T-cell (primary cell): ENCODE measurements at regions not wholly inside any gene's neighbourhood (a gene's known extent, or its start where the extent isn't known, plus 50 kb on each side); places are given as distances from the start of the nearest gene placed in this dataset.
"Not testable (repeated sequence)": the region's sequence is repeated elsewhere in the genome, so short reads cannot be mapped to it uniquely, and the experiment has no call there.

Experiments used
- ATAC-seq, 4 experiments: fragments of 200-7000 bp in 3 of 4; fragments of 150-1000 bp in 1 of 4; cut with Tn5 transposase; replicated peaks in 1 of 4; 1 replicate in 3 of 4; 2 replicates in 1 of 4; pipeline ENCODE4 v1.10.0; 2021; ENCODE audit warnings: moderate library complexity in 3 of 4, mild to moderate bottlenecking in 2 of 4, moderate number of reproducible peaks in 1 of 4
- CTCF ChIA-PET, 2 donors: fragments of 300-600 bp; sonication (Branson Sonifier 250); formaldehyde crosslinking; loops; one replicate each; lab custom pipeline; 2022; ENCODE audit warnings: antibody characterized with exemption in 2 of 2; lab: Charles Lee
- POLR2A ChIA-PET, 2 donors: fragments of 300-600 bp; sonication (Branson Sonifier 250); formaldehyde crosslinking; loops; one replicate each; lab custom pipeline; 2022; ENCODE audit warnings: antibody characterized with exemption in 2 of 2; lab: Charles Lee
- DNase-seq, 35 experiments: peaks; one replicate each; pipeline versions ENCODE4 v3.0.0 to v3.0.0-alpha.2; 2013 to 2023
- H3K27ac ChIP-seq: one replicate; pipeline ENCODE4 v1.5.1; 2013; ENCODE audit warnings: low read length
- H3K27me3 ChIP-seq, 2 experiments: replicated peaks in 1 of 2; 1 replicate in 1 of 2; 2 replicates in 1 of 2; pipeline versions ENCODE4 v1.6.1 to v1.7.0; 2013; ENCODE audit warnings: low read length in 1 of 2, mixed read lengths in 1 of 2; ENCODE audit not compliant: control insufficient read depth in 2 of 2, insufficient read depth in 2 of 2; ENCODE audit errors: extremely low read depth in 1 of 2
- H3K36me3 ChIP-seq, 2 donors: 1 replicate in 1 of 2; 2 replicates in 1 of 2; pipeline versions ENCODE4 v1.6.1 to v1.7.0; 2013; ENCODE audit warnings: low read length in 1 of 2; ENCODE audit not compliant: control insufficient read depth in 2 of 2, insufficient read depth in 1 of 2; ENCODE audit errors: extremely low read depth in 1 of 2
- H3K4me1 ChIP-seq, 2 experiments: 1 replicate in 1 of 2; 2 replicates in 1 of 2; pipeline versions ENCODE4 v1.6.1 to v1.7.0; 2013; ENCODE audit warnings: low read length in 2 of 2, mixed read lengths in 1 of 2; ENCODE audit not compliant: insufficient read depth in 2 of 2, control insufficient read depth in 1 of 2; ENCODE audit errors: extremely low read depth in 1 of 2
- H3K4me3 ChIP-seq, 2 donors: 1 replicate in 1 of 2; 2 replicates in 1 of 2; pipeline versions ENCODE4 v1.5.1 to v1.7.0; 2013; ENCODE audit warnings: mild to moderate bottlenecking in 2 of 2, low read length in 1 of 2, moderate library complexity in 1 of 2; ENCODE audit not compliant: control insufficient read depth in 1 of 2; ENCODE audit errors: extremely low read depth in 1 of 2
- H3K9me3 ChIP-seq: 2 replicates; pipeline ENCODE4 v1.7.0; 2013
- H3K27ac Mint-ChIP-seq, 2 donors: one replicate each; pipeline ENCODE4 v1.8.0; 2020 to 2021; ENCODE audit warnings: mild to moderate bottlenecking in 2 of 2, mixed read lengths in 2 of 2
- H3K27me3 Mint-ChIP-seq, 2 donors: one replicate each; pipeline ENCODE4 v1.8.0; 2021 to 2022; ENCODE audit warnings: mixed read lengths in 2 of 2
- H3K36me3 Mint-ChIP-seq: one replicate; pipeline ENCODE4 v1.8.0; 2021; ENCODE audit warnings: mixed read lengths
- H3K4me1 Mint-ChIP-seq, 3 donors: one replicate each; pipeline ENCODE4 v1.8.0; 2020 to 2022; ENCODE audit warnings: mixed read lengths in 3 of 3, mild to moderate bottlenecking in 1 of 3
- H3K4me3 Mint-ChIP-seq, 3 donors: one replicate each; pipeline ENCODE4 v1.8.0; 2020 to 2022; ENCODE audit warnings: mild to moderate bottlenecking in 3 of 3, mixed read lengths in 3 of 3, moderate library complexity in 3 of 3
- H3K9me3 Mint-ChIP-seq, 3 donors: one replicate each; pipeline ENCODE4 v1.8.0; 2020 to 2022; ENCODE audit warnings: mixed read lengths in 3 of 3
- WGBS: methylation state at CpG from one replicate; pipeline ENCODE4 v1.1.5; 2013; ENCODE audit warnings: missing lambda C conversion rate; ENCODE audit not compliant: insufficient coverage; 5-methylcytosine and 5-hydroxymethylcytosine counted together

- H3K4me3 ChIP-seq, H3K27me3 Mint-ChIP-seq, H3K4me1 ChIP-seq, H3K9me3 ChIP-seq, H3K27me3 ChIP-seq, POLR2A ChIA-PET, H3K36me3 ChIP-seq, H3K4me1 Mint-ChIP-seq, DNase-seq, H3K27ac Mint-ChIP-seq, ATAC-seq, H3K27ac ChIP-seq, H3K4me3 Mint-ChIP-seq, CTCF ChIA-PET, H3K9me3 Mint-ChIP-seq, H3K36me3 Mint-ChIP-seq: not testable (repeated sequence)
- whole genome bisulfite sequencing = 100% methylated on average over 2 of the region's 4 CpGs
Observed at GRCh38 chr3:130151555-130151954, 69.9 kb downstream of the ALG1L2 start.

DNA sequence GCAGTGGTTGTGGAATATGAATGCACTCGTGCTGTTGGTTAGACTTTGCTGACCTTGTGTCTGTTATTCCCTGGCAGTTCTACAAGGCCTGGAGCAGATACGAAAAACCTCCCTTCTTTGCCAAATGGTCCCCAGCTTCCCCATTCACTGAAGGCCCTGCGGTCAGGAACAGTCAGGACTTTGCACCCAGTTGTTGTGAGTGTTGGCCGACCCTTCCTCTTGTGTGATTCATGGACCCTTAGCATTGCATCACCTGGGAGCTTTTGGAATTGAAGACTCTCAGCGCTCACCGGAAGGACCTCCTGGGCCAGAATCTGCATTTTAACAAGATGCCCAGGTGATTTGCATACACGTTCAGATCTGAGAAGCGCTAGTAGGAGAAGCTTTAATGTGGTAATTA is 71.6 kb downstream of the ALG1L2 start:
- WGBS = 91% methylated on average over 3 of the region's 8 CpGs
- H3K4me1 ChIP-seq, H3K27ac ChIP-seq, CTCF ChIA-PET, H3K9me3 Mint-ChIP-seq, H3K27me3 ChIP-seq, H3K27ac Mint-ChIP-seq, H3K27me3 Mint-ChIP-seq, DNase-seq, POLR2A ChIA-PET, H3K36me3 ChIP-seq, H3K36me3 Mint-ChIP-seq, H3K9me3 ChIP-seq, ATAC-seq, H3K4me3 ChIP-seq, H3K4me1 Mint-ChIP-seq, H3K4me3 Mint-ChIP-seq: not testable (repeated sequence)

DNA sequence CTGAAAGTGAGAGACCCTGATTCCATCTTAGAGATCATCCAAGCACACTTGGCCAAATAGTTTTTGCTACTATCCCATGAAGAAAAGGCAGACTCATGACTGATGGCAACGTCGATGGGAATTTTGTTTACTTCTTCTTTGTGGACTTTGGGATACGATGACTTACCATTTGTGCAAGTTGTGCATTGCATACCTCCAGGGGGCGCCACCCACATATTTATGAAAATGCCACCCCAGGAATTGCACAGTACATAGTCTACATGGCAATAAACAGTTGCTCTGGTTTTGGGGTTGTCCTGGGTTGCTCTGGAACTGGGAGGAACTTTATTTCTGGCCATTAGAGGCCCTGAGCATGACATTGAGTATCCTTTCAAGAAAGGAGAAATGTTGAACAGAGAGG is 73.8 kb downstream of the ALG1L2 start:
- POLR2A ChIA-PET, H3K27ac Mint-ChIP-seq, H3K36me3 ChIP-seq, H3K4me1 ChIP-seq, H3K27me3 Mint-ChIP-seq, H3K4me3 Mint-ChIP-seq, ATAC-seq, H3K36me3 Mint-ChIP-seq, H3K27ac ChIP-seq, CTCF ChIA-PET, H3K9me3 Mint-ChIP-seq, H3K27me3 ChIP-seq, H3K9me3 ChIP-seq, H3K4me1 Mint-ChIP-seq, DNase-seq, H3K4me3 ChIP-seq: not testable (repeated sequence)
- WGBS = no CpG with 5 or more reads among the region's 4 CpGs

GRCh38 chr3:130166856-130167255 is 85.2 kb downstream of the ALG1L2 start:
- H3K4me1 ChIP-seq, ATAC-seq, H3K27ac ChIP-seq, H3K27me3 Mint-ChIP-seq, H3K4me1 Mint-ChIP-seq, H3K9me3 Mint-ChIP-seq, H3K36me3 Mint-ChIP-seq, H3K4me3 ChIP-seq, DNase-seq, POLR2A ChIA-PET, H3K36me3 ChIP-seq, H3K27ac Mint-ChIP-seq, H3K27me3 ChIP-seq, H3K9me3 ChIP-seq, CTCF ChIA-PET, H3K4me3 Mint-ChIP-seq: not testable (repeated sequence)
- WGBS = 90% methylated on average over 3 of the region's 4 CpGs

DNA sequence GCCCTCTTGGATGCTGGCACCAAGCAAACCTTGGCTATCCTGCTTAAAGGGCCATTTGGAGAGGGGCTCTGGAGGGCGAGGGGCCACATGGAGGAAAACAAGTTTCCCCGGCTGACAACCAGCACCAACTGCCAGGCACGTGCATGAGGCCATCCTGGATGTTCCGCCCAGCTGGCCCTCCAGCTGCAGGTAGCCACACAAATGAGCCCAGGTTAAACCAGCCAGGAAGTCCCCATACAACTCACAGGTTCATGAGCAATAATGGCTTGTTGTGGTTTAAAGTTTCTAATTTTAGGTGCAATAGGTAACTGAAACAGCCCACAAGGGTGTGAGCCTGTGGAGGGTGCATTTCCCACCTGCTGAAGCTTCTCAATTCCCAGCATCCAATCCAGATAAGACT is 93.6 kb downstream of the ALG1L2 start:
- CTCF ChIA-PET, H3K36me3 ChIP-seq, ATAC-seq, DNase-seq, H3K4me3 ChIP-seq, H3K36me3 Mint-ChIP-seq, H3K27ac ChIP-seq, H3K9me3 Mint-ChIP-seq, H3K27me3 Mint-ChIP-seq, H3K4me1 ChIP-seq, H3K4me3 Mint-ChIP-seq, H3K27me3 ChIP-seq, H3K9me3 ChIP-seq, POLR2A ChIA-PET, H3K27ac Mint-ChIP-seq: not testable (repeated sequence)
- no CpG with 5 or more reads among the region's 4 CpGs for WGBS
- peaks cover 23 to 24% (median 24%) of the 10 kb centered on the region in 3 donors for H3K4me1 Mint-ChIP-seq

- not testable (repeated sequence) for H3K4me3 Mint-ChIP-seq, H3K27ac Mint-ChIP-seq
Observed at GRCh38 chr3:130176476-130177256, 95.0 kb downstream of the ALG1L2 start.

More at GRCh38 chr3:130176476-130177256, 95.0 kb downstream of the ALG1L2 start:
- H3K9me3 ChIP-seq, H3K27me3 ChIP-seq, H3K27me3 Mint-ChIP-seq, H3K36me3 ChIP-seq, ATAC-seq, DNase-seq, H3K4me1 ChIP-seq, H3K27ac ChIP-seq, H3K36me3 Mint-ChIP-seq, H3K9me3 Mint-ChIP-seq, CTCF ChIA-PET, H3K4me3 ChIP-seq, POLR2A ChIA-PET: not testable (repeated sequence)
- H3K4me1 Mint-ChIP-seq = peaks cover 24 to 27% (median 25%) of the 10 kb centered on the region in 3 donors
- WGBS = 97% methylated on average over 10 of the region's 13 CpGs
